HG03097 (cell line): ENCODE measurements at regions not wholly inside any gene's neighbourhood (a gene's known extent, or its start where the extent isn't known, plus 50 kb on each side); places are given as distances from the start of the nearest gene placed in this dataset.

Source experiments
- ATAC-seq: cut with Tn5 transposase; IDR thresholded peaks from one replicate; pipeline ENCODE4 v1.9.1; 2021; ENCODE audit not compliant: unreplicated experiment, low FRiP score

DNA sequence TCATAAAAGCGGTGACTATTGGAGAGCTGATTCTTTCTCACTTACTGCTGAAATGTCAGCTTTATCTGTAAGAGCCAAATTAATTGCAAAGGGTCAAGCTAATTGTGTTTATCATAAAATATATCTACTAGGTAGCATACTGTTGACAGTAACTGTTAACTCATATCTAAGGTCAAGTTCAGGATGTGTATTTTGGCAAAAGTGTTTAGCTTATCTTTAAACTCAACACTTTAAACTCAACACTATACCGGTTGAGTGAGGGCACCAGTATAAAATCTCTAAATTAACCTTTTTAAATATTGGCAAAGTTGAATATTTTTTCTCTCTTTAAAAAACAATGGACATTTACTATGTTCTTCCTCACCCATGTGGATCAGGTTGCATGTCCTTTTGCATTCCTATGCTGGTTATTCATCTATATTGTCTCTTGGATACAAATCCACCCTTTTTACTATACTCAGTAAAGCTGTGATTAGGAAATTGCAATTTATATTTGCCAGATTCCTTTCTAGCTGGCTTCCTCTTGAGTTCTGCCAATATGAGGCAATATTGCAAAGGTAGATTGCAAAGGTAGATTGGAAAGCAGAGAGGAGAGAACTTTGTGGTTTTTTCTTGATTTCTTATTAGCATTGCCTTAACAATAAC lies 344.6 kb upstream of the DCBLD2 start:
- no peak for ATAC-seq

DNA sequence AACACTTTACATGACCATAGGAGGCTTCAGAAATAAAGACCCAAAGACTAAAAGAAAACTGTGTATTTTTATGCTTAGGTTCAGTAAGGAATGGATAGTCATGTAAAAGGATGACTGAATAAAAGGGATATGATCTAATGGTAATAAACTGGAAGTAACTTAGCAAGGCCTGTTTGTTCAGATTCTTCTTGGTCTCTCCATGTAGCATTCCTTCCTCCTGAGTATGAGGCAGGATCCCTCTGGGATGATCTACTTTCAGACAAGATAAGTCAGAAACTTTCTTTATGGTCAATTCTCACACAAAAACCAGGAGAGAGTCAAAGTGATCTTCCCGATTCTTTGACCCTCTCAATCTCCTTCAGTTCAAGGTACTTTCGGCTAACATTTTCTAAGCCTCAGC lies 340.8 kb upstream of the DCBLD2 start:
- ATAC-seq = no peak

DNA sequence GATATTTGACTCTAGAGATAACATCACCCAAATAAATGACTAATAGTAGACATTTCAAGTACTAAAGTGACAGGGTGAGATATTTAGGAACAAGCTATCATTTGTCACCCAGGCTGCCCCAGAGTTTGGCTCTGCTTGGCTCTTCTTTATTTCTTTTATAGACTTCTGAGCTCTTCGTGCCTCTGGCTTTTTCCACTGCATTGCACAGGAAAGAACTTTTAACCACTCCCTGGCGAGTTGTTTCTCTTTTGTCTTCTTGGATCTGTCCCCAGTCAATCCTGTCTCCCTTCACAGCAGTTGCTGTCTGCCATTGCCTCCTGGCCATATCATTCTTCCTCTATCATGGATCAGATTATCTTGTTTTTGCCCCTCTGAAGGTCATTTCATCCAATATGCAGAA lies 339.2 kb upstream of the DCBLD2 start:
- ATAC-seq = no peak

DNA sequence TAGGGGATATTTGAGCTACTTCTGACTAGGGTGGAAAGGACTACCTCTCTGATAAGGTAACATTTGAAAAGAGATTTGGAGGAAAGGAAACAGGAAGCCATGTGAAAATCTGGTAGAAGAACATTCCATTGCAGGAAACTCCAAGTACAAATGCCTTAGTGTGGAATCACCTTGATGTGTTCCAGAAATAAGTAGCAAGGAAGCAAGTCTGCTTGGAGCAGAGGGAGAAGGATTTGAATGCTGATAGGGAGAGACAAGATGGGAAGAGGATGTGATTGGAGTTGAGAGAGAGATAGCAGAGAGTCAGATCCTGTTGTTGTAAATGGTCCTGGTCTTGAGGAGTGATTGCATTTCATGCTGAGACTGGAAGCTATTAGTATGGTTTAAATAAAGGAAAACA lies 335.1 kb upstream of the DCBLD2 start:
- no peak for ATAC-seq

DNA sequence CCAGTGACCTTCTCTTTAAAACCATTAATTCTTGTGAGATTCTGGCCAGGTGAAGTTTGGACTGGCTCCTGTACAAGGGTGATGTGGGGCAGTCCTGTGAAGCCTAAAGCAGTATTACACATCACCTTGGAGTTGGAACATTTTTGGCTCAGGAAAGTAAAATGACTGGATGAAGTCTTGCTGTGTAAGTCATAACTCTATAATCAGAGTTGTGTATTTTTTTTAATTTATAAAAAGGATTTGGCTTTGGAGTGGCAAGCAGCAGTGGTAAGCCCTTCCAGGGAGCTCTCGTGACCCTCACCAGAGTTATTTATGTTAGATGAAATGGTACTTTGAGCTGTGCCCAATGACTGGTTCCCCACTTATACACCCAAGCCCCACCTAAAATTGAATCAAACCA lies 331.2 kb upstream of the DCBLD2 start:
- ATAC-seq = no peak

DNA sequence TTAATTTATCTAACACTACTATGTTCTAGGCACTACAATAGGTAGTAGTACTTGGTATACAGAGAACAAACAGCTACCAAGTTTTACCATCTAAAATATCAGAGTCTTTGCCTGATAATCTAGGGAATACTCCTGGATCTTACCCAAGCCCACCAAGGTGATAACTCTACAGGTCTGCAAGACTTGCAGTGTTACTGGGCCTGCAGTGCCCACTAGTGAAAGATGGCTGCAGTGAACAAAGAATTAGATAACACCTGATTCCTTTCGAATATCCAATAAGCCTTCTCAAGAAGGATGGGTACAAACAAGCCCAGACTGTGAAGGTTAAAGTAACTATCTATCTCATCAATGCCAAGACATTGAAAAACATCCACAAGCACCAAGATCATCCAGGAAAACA lies 317.0 kb upstream of the DCBLD2 start:
- ATAC-seq = no peak

DNA sequence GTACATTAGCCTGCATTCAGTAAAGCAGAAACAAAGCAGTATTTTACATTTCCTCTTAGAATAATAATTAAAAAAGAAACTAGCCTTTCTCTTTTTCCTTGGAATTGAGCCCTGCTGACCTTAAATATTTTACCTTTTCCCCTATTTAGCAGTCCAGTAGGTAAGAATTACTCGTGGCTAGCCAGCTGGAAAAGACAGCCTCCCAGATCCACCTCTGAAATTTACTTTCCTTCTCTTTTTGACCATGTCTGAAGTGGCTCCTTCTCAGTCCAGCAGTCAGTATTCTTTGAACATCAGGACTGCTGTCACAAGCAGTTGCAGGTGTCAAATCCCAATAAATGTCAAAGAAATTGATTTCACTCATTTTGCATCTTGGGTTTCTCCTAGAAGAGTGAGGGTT lies 311.5 kb upstream of the DCBLD2 start:
- no peak for ATAC-seq

DNA sequence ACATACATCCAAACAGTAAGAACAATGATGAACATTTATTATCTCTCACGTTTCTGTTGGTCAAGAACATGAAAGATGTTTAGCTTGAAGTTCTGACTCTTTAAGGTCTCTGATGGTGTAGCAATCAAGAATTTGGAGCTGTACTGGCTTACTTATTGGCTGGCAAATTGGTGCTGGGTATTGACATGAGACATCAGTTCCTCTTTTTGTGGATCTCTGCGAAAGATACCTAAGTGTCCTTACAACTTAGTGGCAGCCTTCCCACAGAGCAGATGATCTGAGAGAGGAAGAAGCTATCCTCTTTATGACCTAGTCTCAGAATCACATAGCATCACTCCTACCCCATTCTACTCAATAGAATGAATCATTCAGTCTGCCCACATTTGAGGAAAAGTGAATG lies 309.8 kb upstream of the DCBLD2 start:
- ATAC-seq = no peak

DNA sequence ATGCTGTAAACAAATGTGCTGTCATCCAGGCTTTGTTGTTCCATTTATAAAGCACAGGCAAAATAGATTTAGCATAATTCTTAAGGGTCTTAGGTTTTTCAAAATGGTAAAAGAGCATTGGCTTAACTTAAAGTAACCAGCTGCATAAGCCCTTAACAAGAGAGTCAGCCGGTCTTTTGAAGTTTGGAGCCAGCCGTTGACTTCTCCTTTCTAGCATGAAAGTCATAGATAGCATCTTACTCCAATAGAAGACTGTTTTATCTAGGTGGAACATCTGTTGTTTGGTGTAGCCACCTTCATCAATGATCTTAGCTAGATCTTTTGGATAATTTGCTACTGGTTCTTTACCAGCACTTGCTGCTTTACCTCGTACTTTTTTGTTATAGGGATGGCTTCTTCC lies 297.5 kb upstream of the DCBLD2 start:
- no peak for ATAC-seq

DNA sequence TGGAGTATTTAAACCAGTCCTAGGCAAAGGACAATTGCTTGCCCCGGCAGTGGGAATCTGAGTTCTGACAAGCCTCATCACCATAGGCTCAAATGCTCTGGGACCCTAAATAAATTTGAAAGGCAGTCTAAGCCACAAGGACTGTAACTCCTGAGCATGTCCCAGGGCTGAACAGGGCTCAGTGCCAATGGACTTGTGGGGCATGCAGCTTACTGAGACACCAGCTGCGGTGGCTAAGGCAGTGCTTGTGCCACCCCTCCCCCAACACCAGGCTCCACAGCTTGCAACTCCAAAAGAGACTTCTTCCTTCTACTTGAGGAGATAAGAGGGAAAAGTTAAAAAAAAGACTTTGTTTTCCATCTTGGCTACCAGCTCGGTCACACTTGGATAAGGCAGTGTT lies 289.7 kb upstream of the DCBLD2 start:
- ATAC-seq = no peak

DNA sequence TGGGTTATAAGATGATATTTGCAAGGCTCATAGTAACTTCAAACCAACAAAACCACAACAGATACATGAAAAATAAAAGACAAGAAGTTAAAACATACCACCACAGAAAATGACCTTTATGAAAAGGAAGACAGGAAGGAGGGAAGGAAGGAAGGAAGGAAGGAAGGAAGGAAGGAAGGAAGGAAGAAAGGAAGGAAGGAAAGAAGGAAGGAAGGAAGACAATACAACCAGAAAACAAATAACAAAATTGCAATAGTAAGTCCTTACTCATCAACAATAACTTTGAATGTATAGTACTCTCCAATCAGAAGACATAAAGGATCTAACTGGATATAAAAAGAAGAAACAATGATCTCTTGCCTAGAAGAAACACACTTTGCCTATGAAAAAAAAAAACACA lies 287.4 kb upstream of the DCBLD2 start:
- ATAC-seq = no peak

DNA sequence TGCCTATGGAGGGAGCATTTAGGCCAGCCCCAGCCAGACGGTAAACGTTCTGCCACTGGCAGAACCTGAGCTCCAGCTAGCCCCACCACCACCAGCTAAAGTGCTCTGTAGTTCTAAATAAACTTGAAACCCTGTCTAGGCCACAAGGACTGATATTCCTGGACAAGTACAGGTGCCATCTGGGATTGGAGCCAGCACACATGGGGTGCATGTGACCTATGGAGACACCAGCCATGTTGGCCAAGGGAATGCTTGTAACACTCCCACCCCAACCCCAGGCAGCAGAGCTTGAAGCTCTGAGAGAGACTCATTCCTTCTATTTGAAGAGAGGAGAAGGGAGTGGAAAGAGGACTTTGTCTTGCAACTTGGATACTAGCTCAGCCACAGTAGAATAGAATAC lies 284.5 kb upstream of the DCBLD2 start:
- ATAC-seq = no peak

DNA sequence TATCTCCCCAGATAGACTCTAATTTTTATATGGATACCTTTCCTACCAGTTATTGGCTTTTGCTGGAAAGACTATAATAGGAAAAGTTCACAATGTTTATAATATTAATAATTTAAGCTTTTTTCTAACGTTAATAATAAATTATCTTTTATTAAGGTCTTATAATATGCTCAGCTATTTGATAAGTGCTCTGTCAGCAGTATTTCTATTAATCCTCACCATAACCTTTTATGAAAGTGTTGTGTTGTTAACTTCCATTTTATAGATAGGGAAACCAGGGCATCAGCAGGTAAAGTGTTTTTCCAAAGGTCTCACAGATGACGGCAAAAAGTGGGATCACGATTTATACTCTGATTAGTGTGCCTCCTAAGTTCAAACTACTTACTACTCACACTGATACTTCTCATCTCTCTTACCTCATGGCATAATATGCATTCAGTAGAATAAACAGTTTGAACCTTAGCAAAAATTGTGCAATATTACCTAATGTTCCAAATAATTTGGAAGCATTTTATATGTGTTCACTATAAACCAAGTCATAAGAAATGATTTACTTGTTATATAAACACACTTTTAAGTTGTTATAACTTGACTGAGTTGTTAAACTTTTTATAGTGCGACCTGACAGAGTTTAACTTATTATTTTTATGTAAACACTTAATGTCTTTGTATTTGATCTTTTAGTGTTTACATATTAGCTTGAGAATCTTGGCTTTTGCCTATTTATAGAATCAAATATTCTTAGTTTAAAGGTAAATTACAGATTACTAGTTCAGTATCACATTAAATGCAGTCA lies 274.9 kb upstream of the DCBLD2 start:
- ATAC-seq = no peak

DNA sequence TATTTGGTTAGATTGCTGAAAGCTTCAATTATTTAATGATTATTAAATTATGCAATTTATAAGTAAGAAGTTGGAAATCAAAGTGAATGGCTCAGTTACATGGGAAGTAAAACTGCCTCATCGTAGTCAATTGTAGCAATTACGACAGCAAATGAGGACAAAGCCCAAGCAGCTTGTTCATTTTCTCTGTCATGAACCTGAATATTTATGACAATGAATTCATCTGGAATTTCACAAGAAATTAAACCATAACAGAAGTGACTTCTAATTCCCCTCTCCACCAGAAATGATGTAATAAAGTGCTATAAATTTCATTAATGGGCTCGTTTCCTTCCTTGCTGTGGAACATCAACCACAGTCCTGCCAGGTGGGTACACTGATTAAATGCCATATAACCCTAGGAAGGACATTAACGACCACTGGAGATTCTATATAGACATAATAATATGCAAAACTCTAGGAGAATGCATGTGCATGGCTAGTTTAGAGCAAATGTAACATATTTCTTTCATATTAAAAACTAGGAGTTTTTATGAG lies 273.8 kb upstream of the DCBLD2 start:
- ATAC-seq = no peak

DNA sequence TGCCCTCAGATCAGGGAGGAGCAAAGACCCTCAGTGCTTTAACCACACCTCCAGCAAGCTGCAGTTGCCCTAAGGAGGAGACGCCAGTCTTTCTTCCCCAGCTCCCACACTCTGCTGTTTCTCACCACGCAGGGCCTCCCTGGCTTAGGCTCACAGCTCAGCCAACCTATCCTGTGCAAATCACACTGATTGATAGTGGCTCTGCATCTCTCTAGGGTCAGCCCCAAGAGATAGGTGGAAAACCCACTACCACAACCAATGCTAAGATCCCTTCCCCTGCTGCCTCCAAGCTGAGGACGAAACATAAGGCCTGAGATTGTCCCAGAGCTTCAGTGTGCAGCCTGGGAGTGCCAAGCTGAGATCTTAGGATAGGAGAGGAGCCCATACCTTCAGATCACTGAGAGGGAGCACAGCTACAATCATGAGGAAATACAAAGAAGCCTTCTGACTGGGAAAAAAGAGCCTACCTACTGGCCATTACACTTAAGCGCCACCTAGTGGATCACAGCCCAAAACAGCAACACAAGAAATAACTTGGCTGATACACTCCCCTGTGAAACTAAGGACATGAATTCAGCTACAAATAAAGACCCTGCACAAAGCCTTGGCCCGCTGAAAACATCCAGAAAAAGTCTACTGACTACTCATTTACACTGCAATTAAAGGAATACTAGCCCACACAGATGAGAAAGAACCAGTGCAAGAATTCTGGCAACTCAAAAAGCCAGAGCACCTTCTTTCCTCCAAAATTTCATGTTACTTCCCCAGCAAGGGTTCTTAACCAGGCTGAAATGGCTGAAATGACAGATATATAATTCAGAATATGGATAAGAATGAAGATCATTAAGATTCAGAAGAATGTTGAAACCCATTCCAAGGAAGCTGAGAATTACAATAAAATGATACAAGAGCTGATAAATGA lies 271.5 kb upstream of the DCBLD2 start:
- ATAC-seq = no peak

DNA sequence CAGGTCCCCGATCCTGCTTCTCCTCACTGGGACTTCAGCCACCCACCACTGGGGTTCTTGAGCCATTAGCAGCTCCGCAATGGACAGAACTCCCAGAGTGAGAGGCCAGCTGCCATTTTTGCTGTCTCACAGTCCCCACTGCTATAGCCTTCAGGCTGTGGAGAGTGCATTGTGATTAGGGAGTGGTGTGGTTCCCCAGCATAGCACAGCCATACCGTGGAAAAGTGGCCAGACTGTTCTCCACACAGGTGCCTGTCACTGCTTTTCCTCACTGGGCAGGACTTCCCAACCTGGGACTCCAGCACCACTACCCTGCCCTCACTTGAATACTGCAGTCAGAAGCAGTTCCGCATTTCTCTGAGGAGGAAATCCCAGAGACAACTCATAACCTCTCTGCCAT lies 270.3 kb upstream of the DCBLD2 start:
- no peak for ATAC-seq

DNA sequence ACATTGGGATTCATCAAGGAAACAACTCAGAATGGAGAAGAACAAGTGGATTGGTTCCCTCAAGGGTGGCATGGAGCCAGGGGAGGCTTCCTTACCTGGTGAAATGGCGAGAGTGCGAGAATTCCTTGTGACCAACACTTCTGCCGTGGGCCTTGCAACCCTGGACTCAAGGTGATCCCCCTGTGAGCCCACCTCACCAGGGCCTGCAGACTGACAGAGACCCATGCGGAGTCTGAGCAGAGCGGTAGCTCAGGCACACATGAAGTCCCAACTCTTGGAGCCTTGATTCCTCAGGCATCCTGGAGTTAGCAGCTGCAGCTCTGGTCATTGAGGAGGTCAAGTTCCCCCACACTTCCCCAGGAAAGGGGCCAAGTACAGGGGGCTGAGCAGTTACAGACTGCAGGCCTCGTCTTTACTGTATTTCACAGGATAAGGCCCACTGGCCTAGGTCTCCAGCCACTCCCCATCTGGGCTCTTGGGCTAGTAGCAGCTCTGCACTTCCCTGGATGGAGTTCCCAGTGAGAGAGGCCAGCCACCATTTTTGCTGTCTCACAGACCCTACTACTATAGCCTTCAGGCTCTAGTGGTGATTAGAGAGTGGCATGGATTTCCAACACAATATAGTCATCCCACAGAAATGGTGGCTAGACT lies 269.5 kb upstream of the DCBLD2 start:
- ATAC-seq = no peak

DNA sequence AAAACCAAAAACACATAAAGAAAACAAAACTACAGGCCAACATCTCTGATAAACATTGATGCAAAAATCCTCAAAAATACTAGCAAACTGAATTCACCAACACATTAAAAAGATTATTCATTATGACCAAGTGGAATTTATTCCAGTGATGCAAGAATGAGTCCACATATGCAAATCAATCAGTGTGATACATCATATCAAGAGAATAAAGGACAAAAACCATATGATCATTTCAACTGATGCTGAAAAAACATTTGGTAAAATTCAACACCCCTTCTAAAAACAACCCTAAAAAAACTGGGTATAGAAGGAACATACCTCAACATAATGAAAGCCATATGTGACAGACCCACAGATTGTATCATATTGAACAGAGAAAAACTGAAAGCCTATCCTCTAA lies 265.6 kb upstream of the DCBLD2 start:
- ATAC-seq = no peak

DNA sequence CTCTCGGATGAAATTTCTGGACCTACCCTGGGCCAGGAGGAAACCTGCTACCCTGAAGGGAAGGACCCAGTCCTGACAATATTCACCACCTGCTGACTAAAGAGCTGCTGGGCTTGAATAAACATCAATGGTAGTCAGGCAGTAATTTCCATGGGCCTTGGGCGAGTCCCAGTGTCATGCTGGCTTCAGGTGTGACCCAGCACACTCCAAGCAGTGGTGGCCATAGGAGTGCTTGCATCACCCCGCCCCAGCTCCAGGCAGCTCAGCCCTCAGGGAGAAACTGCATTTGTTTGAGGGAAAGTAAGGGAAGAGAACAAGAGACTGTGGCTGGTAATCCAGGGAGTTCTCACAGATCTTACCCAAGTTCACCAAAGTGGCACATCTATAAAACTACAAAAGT lies 261.8 kb upstream of the DCBLD2 start:
- ATAC-seq = no peak

DNA sequence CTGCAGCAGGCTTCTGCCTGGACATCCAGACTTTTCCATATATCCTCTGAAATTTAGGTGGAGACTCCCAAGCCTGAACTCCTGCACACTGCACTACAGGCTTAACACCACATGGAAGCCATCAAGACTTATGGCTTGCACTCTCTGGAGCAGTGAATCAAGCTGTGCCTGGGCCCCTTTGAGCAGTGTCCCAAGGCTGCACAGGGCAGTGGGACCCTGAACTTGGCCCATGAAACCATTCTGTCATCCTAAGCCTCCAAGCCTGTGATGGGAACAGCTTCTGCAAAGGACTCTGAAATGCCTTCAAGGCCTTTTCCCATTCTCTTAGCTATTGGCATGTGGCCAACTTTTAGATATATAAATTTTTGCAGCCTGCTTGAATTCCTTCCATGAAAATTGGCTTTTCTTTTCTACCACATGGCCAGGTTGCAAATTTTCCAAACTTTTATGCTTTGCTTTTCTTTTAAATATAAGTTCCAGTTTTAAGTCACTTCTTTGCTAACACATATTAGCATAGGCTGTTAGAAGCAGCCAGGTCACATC lies 257.8 kb upstream of the DCBLD2 start:
- no peak for ATAC-seq
